T-helper 2 cell (primary cell): ENCODE measurements at regions not wholly inside any gene's neighbourhood (a gene's known extent, or its start where the extent isn't known, plus 50 kb on each side); places are given as distances from the start of the nearest gene placed in this dataset.
"Not testable (repeated sequence)": the region's sequence is repeated elsewhere in the genome, so short reads cannot be mapped to it uniquely, and the experiment has no call there.

Experiments
- DNase-seq, 5 experiments: peaks; one replicate each; pipeline versions ENCODE4 v3.0.0 to v3.0.0-alpha.2; 2012 to 2022

GRCh38 chr18:39302481-39302880 is 1736.9 kb upstream of the CELF4 start:
- no peak for DNase-seq

- no peak for DNase-seq
Measured at GRCh38 chr18:39299152-39299551, 1733.6 kb upstream of the CELF4 start.

GRCh38 chr18:39297225-39297624 is 1731.6 kb upstream of the CELF4 start:
- DNase-seq: no peak

- DNase-seq: no peak
Measured at GRCh38 chr18:39296293-39296888, 1730.8 kb upstream of the CELF4 start.

- DNase-seq: no peak
Measured at GRCh38 chr18:39276764-39277163, 1711.2 kb upstream of the CELF4 start.

- no peak for DNase-seq
Measured at GRCh38 chr18:39274535-39274934, 1708.9 kb upstream of the CELF4 start.

GRCh38 chr18:39272230-39272629 is 1706.6 kb upstream of the CELF4 start:
- DNase-seq: no peak

GRCh38 chr18:39271654-39272053 is 1706.1 kb upstream of the CELF4 start:
- DNase-seq: no peak

- no peak for DNase-seq
Measured at GRCh38 chr18:39260565-39260964, 1695.0 kb upstream of the CELF4 start.

GRCh38 chr18:39259736-39260135 is 1694.1 kb upstream of the CELF4 start:
- DNase-seq: no peak

GRCh38 chr18:39244242-39244641 is 1678.6 kb upstream of the CELF4 start:
- DNase-seq: no peak

- DNase-seq: no peak
Measured at GRCh38 chr18:39241534-39241933, 1675.9 kb upstream of the CELF4 start.

- no peak for DNase-seq
Measured at GRCh38 chr18:39238981-39239660, 1673.5 kb upstream of the CELF4 start.

- DNase-seq: no peak
Measured at GRCh38 chr18:39235118-39235719, 1669.6 kb upstream of the CELF4 start.

- no peak for DNase-seq
Measured at GRCh38 chr18:39232937-39233336, 1667.3 kb upstream of the CELF4 start.

- no peak for DNase-seq
Measured at GRCh38 chr18:39232490-39232889, 1666.9 kb upstream of the CELF4 start.

- DNase-seq: no peak
Measured at GRCh38 chr18:39230086-39230803, 1664.6 kb upstream of the CELF4 start.

GRCh38 chr18:39227769-39228168 is 1662.2 kb upstream of the CELF4 start:
- DNase-seq: not testable (repeated sequence)

GRCh38 chr18:39225373-39225772 is 1659.8 kb upstream of the CELF4 start:
- no peak for DNase-seq

GRCh38 chr18:39223283-39223682 is 1657.7 kb upstream of the CELF4 start:
- no peak for DNase-seq

- DNase-seq: no peak
Measured at GRCh38 chr18:39215920-39216319, 1650.3 kb upstream of the CELF4 start.

- DNase-seq: no peak
Measured at GRCh38 chr18:39211461-39211860, 1645.9 kb upstream of the CELF4 start.

GRCh38 chr18:39209173-39209572 is 1643.6 kb upstream of the CELF4 start:
- no peak for DNase-seq

- DNase-seq: no peak
Measured at GRCh38 chr18:39208729-39209128, 1643.1 kb upstream of the CELF4 start.
